WTC11 (cell line): ENCODE measurements at regions not wholly inside any gene's neighbourhood (a gene's known extent, or its start where the extent isn't known, plus 50 kb on each side); places are given as distances from the start of the nearest gene placed in this dataset.

Source experiments
- ZNF138 ChIP-seq: sonication (generic); formaldehyde crosslinking; conservative IDR thresholded peaks from 2 replicates; pipeline ENCODE4 v1.8.1; 2022; ENCODE audit warnings: mild to moderate bottlenecking, moderate library complexity, missing genetic modification reagents
- ZNF232 ChIP-seq: sonication (generic); formaldehyde crosslinking; IDR thresholded peaks from 2 replicates; pipeline ENCODE4 v1.8.0; 2022; ENCODE audit warnings: mild to moderate bottlenecking, missing genetic modification reagents
- TF ChIP-seq, protein P1 (sequence below): sonication (generic); formaldehyde crosslinking; IDR thresholded peaks from 2 replicates; pipeline ENCODE4 v1.8.1; 2023; ENCODE audit warnings: mild to moderate bottlenecking, missing genetic modification reagents, moderate library complexity

- TF ChIP-seq, protein P1, sequence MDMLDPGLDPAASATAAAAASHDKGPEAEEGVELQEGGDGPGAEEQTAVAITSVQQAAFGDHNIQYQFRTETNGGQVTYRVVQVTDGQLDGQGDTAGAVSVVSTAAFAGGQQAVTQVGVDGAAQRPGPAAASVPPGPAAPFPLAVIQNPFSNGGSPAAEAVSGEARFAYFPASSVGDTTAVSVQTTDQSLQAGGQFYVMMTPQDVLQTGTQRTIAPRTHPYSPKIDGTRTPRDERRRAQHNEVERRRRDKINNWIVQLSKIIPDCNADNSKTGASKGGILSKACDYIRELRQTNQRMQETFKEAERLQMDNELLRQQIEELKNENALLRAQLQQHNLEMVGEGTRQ (CRISPR knock-in tag), result no peak
- TF ChIP-seq ZNF138, result no peak
- TF ChIP-seq ZNF232 (CRISPR knock-in tag), result no peak
Measured at GRCh38 chr5:124549891-124550436, 196.5 kb downstream of the ZNF608 start.
